ENCODE measurements at regions not wholly inside any gene's neighbourhood (a gene's known extent, or its start where the extent isn't known, plus 50 kb on each side); places are given as distances from the start of the nearest gene placed in this dataset.

- Mint-ChIP-seq H3K4me1 (ENCODE audit: insufficient read depth, unreplicated experiment) (no peaks in the 10 kb centered on the region), H3K27ac (ENCODE audit: low read depth, unreplicated experiment) (no peak overlapping the region), H3K36me3 (ENCODE audit: insufficient read depth, unreplicated experiment) (no peaks in the 10 kb centered on the region), H3K4me3 (ENCODE audit: unreplicated experiment) (no peak overlapping the region), H3K9me3 (ENCODE audit: unreplicated experiment) (no peaks in the 10 kb centered on the region), H3K27me3 (ENCODE audit: insufficient read depth, unreplicated experiment) (peaks cover 17% of the 10 kb centered on the region)
- TF ChIP-seq CTCF (IDR thresholded peaks at IDR 0.05; ENCODE audit: unreplicated experiment), result no peak
- no peak for DNase-seq (ENCODE audit: unreplicated experiment)
- CTCF ChIA-PET, result interaction anchor here (1.0 to 1.8 kb wide), 3 partner anchors 20 to 45 kb away, joined by 3 to 6 read pairs (median 4); no protein-coding TSS in a partner anchor
- no TSS peak for BruUV-seq (replicated peaks)
- POLR2A ChIA-PET, result no interaction called here
- intact Hi-C loops (cut with micrococcal nuclease), result no loop called here
These were observed 51.8 kb upstream of the GALNT10 start for GRCh38 chr5:154138701-154139100.

- CTCF ChIA-PET, result interaction anchor here (0.6 to 1.2 kb wide), 6 partner anchors 26 to 285 kb away, joined by 3 to 5 read pairs (median 3); no protein-coding TSS in a partner anchor
- no peak for DNase-seq (ENCODE audit: unreplicated experiment)
- Mint-ChIP-seq H3K4me3 (ENCODE audit: unreplicated experiment) (no peak overlapping the region), H3K27me3 (ENCODE audit: insufficient read depth, unreplicated experiment) (peaks cover 11% of the 10 kb centered on the region), H3K36me3 (ENCODE audit: insufficient read depth, unreplicated experiment) (no peaks in the 10 kb centered on the region), H3K9me3 (ENCODE audit: unreplicated experiment) (no peaks in the 10 kb centered on the region), H3K27ac (ENCODE audit: low read depth, unreplicated experiment) (no peak overlapping the region), H3K4me1 (ENCODE audit: insufficient read depth, unreplicated experiment) (no peaks in the 10 kb centered on the region)
- TF ChIP-seq CTCF (IDR thresholded peaks at IDR 0.05; ENCODE audit: unreplicated experiment), result no peak
- intact Hi-C loops (cut with micrococcal nuclease), result no loop called here
- POLR2A ChIA-PET, result no interaction called here
- no TSS peak for BruUV-seq (replicated peaks)
These were observed 50.2 kb upstream of the GALNT10 start for GRCh38 chr5:154140381-154140780.

All from MCF 10A (cell line).